ENCODE measurements at regions not wholly inside any gene's neighbourhood (a gene's known extent, or its start where the extent isn't known, plus 50 kb on each side); places are given as distances from the start of the nearest gene placed in this dataset.

GRCh38 chr2:195489101-195489500, 167.9 kb upstream of the SLC39A10 start:
- TF ChIP-seq TAF1 (IDR thresholded peaks at IDR 0.05; ENCODE audit: low read depth) (no peak), EP300 (IDR thresholded peaks at IDR 0.05; ENCODE audit: borderline replicate concordance) (no peak), REST (IDR thresholded peaks at IDR 0.05; ENCODE audit: low read depth) (no peak), TEAD4 (IDR thresholded peaks at IDR 0.05) (no peak), NFIC (IDR thresholded peaks at IDR 0.05) (no peak), USF1 (IDR thresholded peaks at IDR 0.05) (no peak), YY1 (IDR thresholded peaks at IDR 0.05; ENCODE audit: low read depth) (no peak), CREB1 (IDR thresholded peaks at IDR 0.05; ENCODE audit: low read depth) (no peak), CEBPB (IDR thresholded peaks at IDR 0.05) (no peak), MAX (IDR thresholded peaks at IDR 0.05) (no peak), ZBTB7A (IDR thresholded peaks at IDR 0.05; ENCODE audit: low read depth) (no peak), EGR1 (IDR thresholded peaks at IDR 0.05) (no peak), TCF12 (IDR thresholded peaks at IDR 0.05; ENCODE audit: low read depth) (no peak), RAD21 (IDR thresholded peaks at IDR 0.05; ENCODE audit: low read depth) (no peak), FOXM1 (IDR thresholded peaks at IDR 0.05; ENCODE audit: borderline replicate concordance, low read depth) (no peak)

GRCh38 chr2:195488567-195488966, 168.5 kb upstream of the SLC39A10 start:
- TF ChIP-seq EP300 (IDR thresholded peaks at IDR 0.05; ENCODE audit: borderline replicate concordance) = no peak
- TF ChIP-seq TEAD4 (IDR thresholded peaks at IDR 0.05) = no peak
- TF ChIP-seq EGR1 (IDR thresholded peaks at IDR 0.05) = no peak
- TF ChIP-seq RAD21 (IDR thresholded peaks at IDR 0.05; ENCODE audit: low read depth) = no peak
- no peak for TF ChIP-seq CREB1 (IDR thresholded peaks at IDR 0.05; ENCODE audit: low read depth)
- no peak for TF ChIP-seq FOXM1 (IDR thresholded peaks at IDR 0.05; ENCODE audit: borderline replicate concordance, low read depth)
- no peak for TF ChIP-seq YY1 (IDR thresholded peaks at IDR 0.05; ENCODE audit: low read depth)
- no peak for TF ChIP-seq MAX (IDR thresholded peaks at IDR 0.05)
- no peak for TF ChIP-seq NFIC (IDR thresholded peaks at IDR 0.05)
- TF ChIP-seq CEBPB (IDR thresholded peaks at IDR 0.05) = no peak
- TF ChIP-seq TCF12 (IDR thresholded peaks at IDR 0.05; ENCODE audit: low read depth) = no peak
- no peak for TF ChIP-seq USF1 (IDR thresholded peaks at IDR 0.05)
- no peak for TF ChIP-seq ZBTB7A (IDR thresholded peaks at IDR 0.05; ENCODE audit: low read depth)
- TF ChIP-seq TAF1 (IDR thresholded peaks at IDR 0.05; ENCODE audit: low read depth) = no peak
- no peak for TF ChIP-seq REST (IDR thresholded peaks at IDR 0.05; ENCODE audit: low read depth)

- TF ChIP-seq EP300 (IDR thresholded peaks at IDR 0.05; ENCODE audit: borderline replicate concordance) (no peak), RAD21 (IDR thresholded peaks at IDR 0.05; ENCODE audit: low read depth) (no peak), TAF1 (IDR thresholded peaks at IDR 0.05; ENCODE audit: low read depth) (no peak), EGR1 (IDR thresholded peaks at IDR 0.05) (no peak), YY1 (IDR thresholded peaks at IDR 0.05; ENCODE audit: low read depth) (no peak), REST (IDR thresholded peaks at IDR 0.05; ENCODE audit: low read depth) (no peak), TEAD4 (IDR thresholded peaks at IDR 0.05) (no peak), FOXM1 (IDR thresholded peaks at IDR 0.05; ENCODE audit: borderline replicate concordance, low read depth) (no peak), MAX (IDR thresholded peaks at IDR 0.05) (no peak), NFIC (IDR thresholded peaks at IDR 0.05) (no peak), CEBPB (IDR thresholded peaks at IDR 0.05) (no peak), USF1 (IDR thresholded peaks at IDR 0.05) (no peak), TCF12 (IDR thresholded peaks at IDR 0.05; ENCODE audit: low read depth) (no peak), CREB1 (IDR thresholded peaks at IDR 0.05; ENCODE audit: low read depth) (no peak), ZBTB7A (IDR thresholded peaks at IDR 0.05; ENCODE audit: low read depth) (no peak)
Observed at GRCh38 chr2:195486987-195487644, 169.9 kb upstream of the SLC39A10 start.
